M059J (cell line): ENCODE measurements at regions not wholly inside any gene's neighbourhood (a gene's known extent, or its start where the extent isn't known, plus 50 kb on each side); places are given as distances from the start of the nearest gene placed in this dataset.
A peak's percentile ranks its signal among the peaks of the same experiment; 100 is the strongest.

Experiments used
- DNase-seq: peaks from one replicate; pipeline ENCODE4 v3.0.0-alpha.2; 2012; ENCODE audit warnings: low read depth

- peak; percentile 3 for DNase-seq
Observed at GRCh38 chr18:47470941-47471340, 219.5 kb upstream of the SKOR2 start.

GRCh38 chr18:47469576-47469975 lies 218.1 kb upstream of the SKOR2 start:
- DNase-seq, result no peak

DNA sequence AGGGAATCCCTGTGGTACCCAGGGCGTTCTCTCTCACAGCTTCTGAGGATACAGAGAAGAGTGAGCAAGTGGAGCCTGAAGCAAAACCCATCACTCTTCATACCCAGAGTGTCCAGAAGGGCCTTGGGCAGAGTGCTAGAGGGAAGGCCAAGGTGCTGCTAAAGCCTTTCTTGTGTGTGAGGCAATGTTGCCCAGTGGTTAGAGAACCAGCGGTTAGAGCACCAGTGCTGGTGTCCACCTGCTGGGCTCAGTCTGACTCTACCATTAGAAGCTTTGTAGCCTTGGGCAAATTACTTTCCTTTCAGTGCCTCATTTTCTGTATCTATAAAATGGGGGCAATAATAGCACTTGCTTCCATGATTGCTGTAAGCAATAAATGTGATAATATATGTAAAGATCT lies 210.5 kb upstream of the SKOR2 start:
- DNase-seq, result no peak

- no peak for DNase-seq
Observed at GRCh38 chr18:47461406-47461948, 210.0 kb upstream of the SKOR2 start.

DNA sequence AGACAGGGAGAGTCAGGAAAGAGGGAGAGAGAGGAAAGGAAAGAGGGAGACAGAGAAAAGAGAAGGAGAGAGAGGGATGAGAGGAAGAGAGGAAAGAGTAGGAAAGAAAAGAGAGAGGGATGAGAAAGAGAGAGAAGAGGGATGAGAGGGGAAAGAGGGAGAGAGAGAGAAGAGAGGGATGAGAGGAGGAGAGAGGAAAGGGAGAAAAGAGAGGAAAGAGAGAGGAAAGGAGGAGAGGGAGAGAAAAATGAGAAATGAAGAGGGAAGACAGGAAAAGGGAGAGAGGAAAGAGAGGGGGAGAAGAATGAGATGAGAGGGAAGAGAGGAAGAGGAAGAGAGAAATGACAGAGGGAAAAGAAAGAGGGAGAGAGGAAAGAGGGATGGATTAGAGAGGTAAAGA lies 207.0 kb upstream of the SKOR2 start:
- DNase-seq, result no peak

- DNase-seq, result no peak
Observed at GRCh38 chr18:47457614-47458013, 206.2 kb upstream of the SKOR2 start.

GRCh38 chr18:47453038-47453437 lies 201.6 kb upstream of the SKOR2 start:
- DNase-seq, result no peak

GRCh38 chr18:47448956-47449355 lies 197.5 kb upstream of the SKOR2 start:
- no peak for DNase-seq

- no peak for DNase-seq
Observed at GRCh38 chr18:47441914-47442313, 190.5 kb upstream of the SKOR2 start.

GRCh38 chr18:47438001-47438400 lies 186.5 kb upstream of the SKOR2 start:
- DNase-seq, result no peak

DNA sequence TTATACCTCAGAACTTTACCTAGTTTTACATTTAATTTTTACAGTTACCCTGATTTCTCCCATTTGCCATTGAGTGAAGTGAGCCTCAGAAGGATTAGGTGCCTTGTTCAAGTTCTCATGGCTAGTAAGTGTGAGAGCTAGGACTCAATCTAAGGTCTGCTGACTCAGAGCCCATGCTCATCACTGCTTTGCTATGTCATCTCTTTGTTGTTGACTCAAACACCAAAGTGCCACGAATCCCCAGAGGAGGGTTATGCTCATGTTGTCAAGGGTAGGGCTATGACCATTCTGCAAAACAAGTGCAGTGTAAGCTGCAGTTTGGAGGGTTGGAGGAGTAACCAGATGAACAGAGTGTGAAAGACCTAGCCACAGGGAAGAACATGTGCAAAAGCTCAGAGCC lies 185.4 kb upstream of the SKOR2 start:
- DNase-seq, result no peak

GRCh38 chr18:47434214-47434746 lies 182.8 kb upstream of the SKOR2 start:
- DNase-seq, result no peak

DNA sequence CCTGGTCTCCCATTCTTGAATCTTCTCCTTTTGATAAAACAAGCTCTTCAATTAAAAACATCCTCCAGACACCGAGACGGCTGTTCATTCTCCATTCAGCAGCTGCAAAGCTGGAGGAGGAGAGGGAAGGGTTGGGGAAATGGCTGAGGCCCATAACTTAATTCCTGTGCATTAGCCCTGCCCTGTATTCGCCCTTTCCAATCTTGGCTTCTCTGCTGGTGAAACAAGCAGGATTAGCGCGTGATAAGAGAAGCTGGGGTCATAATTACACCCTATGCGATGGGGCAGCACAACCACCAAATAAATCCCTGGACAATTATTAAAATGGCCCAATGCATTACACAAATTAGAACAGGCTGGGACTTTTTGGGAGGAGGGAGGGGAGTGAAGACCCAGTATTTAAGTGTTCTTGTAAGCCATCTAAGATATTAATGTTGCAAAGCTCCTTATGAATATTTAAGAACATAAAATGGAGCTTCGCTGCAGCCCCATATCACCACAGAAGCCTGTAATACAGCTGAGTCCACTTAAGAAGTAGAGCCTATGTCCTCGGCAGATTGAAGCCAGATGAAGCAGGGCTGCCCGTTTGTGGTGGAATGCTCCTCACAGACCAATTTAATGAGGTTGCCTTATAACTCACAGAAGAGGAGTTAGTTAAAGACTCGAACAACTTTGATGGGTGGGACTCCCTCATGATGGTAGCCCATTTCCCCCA lies 176.6 kb upstream of the SKOR2 start:
- DNase-seq, result no peak

DNA sequence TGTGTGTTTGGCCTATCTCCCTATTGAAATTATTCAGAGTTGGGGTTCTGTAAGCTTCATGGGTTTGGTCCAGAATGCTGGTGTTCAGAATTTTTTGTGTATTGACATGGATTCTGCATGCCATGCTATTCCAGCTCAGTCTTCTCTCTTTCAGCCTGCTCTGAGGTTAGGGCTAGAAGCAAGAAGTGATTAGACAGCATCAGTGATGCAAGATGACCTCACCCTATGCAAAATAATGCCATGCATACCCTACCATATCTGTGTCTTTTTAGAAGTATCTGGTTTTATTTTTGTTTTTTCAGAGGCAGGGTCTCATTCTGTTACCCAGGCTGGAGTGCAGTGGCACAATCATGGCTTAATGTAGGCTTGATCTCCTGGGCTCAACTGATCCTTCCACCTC lies 175.6 kb upstream of the SKOR2 start:
- DNase-seq, result no peak

GRCh38 chr18:47425365-47425764 lies 173.9 kb upstream of the SKOR2 start:
- DNase-seq, result no peak

- DNase-seq, result peak; percentile 27
Observed at GRCh38 chr18:47422524-47422923, 171.1 kb upstream of the SKOR2 start.

DNA sequence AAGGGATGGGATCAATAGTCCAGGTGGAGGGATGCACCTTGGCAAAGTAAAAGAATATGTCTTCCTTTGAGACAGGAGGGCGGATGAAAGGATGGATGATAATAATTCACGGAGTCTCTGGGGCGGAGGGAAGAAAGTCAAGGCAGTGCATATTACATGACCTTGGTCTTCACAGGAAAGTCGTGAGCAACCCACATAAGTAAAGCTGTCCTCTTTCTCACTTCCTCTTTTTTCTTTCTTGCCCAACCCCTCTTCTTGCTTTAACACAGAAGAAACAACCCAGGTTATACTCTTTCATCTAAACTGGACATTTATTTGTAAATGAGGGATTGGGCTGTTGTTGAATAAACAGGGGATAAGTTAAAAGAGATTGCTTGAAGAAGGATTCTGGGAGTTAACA lies 168.7 kb upstream of the SKOR2 start:
- no peak for DNase-seq

- DNase-seq, result peak; percentile 25
Observed at GRCh38 chr18:47418746-47419145, 167.3 kb upstream of the SKOR2 start.

- DNase-seq, result peak; percentile 3
Observed at GRCh38 chr18:47417807-47418206, 166.3 kb upstream of the SKOR2 start.

GRCh38 chr18:47415881-47416280 lies 164.4 kb upstream of the SKOR2 start:
- no peak for DNase-seq

DNA sequence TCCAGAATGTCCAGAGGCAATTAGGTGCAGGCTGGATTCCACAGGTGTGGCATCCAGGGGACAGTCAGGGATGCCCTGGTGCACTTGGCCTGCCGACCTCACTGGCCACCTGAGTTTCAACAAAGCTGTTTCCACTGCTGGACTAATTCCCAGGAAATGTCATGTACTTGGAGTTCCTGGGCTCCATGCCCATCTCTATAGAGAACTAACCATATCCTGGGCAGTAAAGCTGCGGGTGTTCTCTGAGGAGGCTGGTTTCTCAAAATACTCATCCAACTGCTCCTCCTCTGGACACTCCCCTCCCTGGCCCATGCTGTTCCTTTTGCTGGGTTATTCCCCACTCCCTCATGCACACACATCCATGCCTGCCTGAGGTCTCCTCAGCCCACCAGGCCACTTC lies 161.9 kb upstream of the SKOR2 start:
- peak; percentile 27 for DNase-seq

DNA sequence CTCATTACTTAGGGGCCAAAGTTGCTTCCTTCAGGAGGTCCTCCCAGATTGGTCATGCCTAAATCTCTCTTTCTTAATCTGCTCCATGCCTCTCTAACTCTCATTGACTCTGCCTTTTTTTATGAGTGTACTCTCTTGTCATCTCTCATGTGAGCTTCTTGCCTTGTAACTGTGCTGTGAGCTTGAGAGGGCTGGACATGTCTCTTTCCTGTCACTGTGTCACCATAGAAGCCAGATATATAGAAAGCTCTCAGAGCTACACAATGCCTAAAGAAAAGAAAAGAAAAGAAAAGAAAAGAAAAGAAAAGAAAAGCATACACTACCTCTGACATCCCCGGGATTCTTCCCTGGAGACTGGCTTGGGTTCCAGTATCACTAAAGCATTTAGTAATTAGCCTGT lies 161.5 kb upstream of the SKOR2 start:
- DNase-seq, result no peak

DNA sequence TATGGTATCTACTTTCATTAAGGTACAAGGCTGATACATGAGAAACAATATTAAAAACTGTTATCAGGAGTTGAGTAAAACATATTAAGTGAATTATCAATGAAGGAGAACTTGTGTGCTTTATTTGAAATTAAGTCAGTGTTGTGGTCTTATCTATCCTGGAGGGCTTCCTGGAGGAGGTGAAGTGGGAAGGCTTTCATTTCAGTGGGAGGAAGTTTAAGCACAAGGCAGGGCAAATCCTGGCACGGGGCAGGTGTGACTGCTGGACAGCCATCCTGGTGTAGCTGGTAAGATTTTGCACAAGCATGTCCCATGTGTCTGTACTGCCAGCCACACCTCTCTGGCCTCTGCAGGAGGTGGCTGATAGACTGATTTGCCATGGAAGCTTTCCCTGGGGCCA lies 159.7 kb upstream of the SKOR2 start:
- no peak for DNase-seq

DNA sequence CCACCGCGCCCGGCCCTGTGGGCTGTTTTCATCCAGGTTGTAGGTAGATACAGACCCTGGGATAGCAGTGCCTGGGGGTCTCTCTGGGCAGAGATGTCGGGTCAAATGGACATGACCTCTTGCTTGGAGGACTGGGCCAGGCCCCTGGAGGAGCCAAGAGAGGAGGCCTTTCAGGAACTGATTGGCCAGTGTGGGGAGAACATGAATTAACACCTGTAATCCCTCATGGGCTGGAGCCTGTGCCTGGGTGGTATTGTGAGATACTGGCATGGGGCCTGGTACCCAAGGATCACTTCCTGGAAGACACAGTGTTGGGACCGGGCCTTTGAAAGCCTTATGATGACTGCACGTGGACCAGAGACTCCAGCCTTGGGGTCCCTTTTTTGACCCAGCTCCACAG lies 158.7 kb upstream of the SKOR2 start:
- DNase-seq, result no peak
